IPS-18c (cell line): ENCODE measurements at regions not wholly inside any gene's neighbourhood (a gene's known extent, or its start where the extent isn't known, plus 50 kb on each side); places are given as distances from the start of the nearest gene placed in this dataset.
"Not testable (repeated sequence)": the region's sequence is repeated elsewhere in the genome, so short reads cannot be mapped to it uniquely, and the experiment has no call there.

Source experiments
- H3K4me3 ChIP-seq: 2 replicates; pipeline ENCODE4 v1.7.0; 2013; ENCODE audit warnings: low read depth, mild to moderate bottlenecking, low read length, moderate library complexity; ENCODE audit not compliant: insufficient read depth
- H3K9me3 ChIP-seq: one replicate; pipeline ENCODE4 v1.6.1; 2013; ENCODE audit warnings: mild to moderate bottlenecking, low read length, moderate library complexity; ENCODE audit not compliant: control insufficient read depth, insufficient read depth

- Histone ChIP-seq H3K9me3 (no peaks in the 10 kb centered on the region), H3K4me3 (no peak overlapping the region)
Observed at GRCh38 chr5:90056911-90057705, 352.4 kb downstream of the CETN3 start.

GRCh38 chr5:90055831-90056328, 353.7 kb downstream of the CETN3 start:
- Histone ChIP-seq H3K4me3 (no peak overlapping the region), H3K9me3 (no peaks in the 10 kb centered on the region)

GRCh38 chr5:90054612-90055011, 354.9 kb downstream of the CETN3 start:
- no peaks in the 10 kb centered on the region for H3K9me3 ChIP-seq
- no peak overlapping the region for H3K4me3 ChIP-seq

DNA sequence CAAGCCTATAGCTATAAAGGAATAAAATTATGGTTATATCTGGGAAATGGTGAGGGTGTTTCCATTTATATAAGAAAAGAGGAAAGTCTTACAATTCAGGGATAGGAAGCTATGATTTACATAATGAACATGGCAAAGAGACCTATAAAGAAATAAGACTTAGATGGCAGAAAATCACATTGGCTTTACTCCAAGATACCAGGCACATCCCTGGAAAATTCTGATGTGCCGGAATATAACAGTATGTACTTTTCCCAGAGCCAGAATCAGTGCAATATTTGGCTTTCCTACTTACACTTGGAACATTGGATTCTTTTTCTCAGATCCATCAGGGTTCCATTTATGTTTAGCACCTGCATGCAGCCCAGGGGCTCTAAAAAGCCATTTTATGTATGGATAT, 357.8 kb downstream of the CETN3 start:
- no peaks in the 10 kb centered on the region for H3K9me3 ChIP-seq
- no peak overlapping the region for H3K4me3 ChIP-seq

GRCh38 chr5:90050103-90050502, 359.5 kb downstream of the CETN3 start:
- H3K9me3 ChIP-seq = peaks cover 4% of the 10 kb centered on the region
- no peak overlapping the region for H3K4me3 ChIP-seq

DNA sequence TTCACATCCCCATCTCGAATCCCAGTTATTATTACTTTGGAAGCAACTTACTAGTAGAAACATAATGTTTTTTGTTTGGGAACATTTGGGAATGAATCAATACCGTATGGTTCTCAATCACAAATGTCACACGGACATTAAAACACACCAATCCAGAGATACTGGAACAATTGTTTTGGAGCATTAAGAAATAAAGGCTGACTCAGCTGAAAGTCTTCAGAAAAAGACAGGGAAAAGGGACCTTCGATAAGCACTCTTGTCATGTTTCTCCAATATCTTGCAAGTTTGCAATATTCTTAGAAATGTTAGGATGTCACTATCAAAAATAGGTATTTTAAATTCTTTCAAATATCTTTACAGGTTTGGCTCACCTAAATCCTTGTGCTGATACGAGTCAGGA, 362.4 kb downstream of the CETN3 start:
- no peak overlapping the region for H3K4me3 ChIP-seq

GRCh38 chr5:90040082-90040481, 369.5 kb downstream of the CETN3 start:
- H3K4me3 ChIP-seq, H3K9me3 ChIP-seq: not testable (repeated sequence)

More for the DNA sequence above, 362.4 kb downstream of the CETN3 start:
- H3K9me3 ChIP-seq = peaks cover 7% of the 10 kb centered on the region

DNA sequence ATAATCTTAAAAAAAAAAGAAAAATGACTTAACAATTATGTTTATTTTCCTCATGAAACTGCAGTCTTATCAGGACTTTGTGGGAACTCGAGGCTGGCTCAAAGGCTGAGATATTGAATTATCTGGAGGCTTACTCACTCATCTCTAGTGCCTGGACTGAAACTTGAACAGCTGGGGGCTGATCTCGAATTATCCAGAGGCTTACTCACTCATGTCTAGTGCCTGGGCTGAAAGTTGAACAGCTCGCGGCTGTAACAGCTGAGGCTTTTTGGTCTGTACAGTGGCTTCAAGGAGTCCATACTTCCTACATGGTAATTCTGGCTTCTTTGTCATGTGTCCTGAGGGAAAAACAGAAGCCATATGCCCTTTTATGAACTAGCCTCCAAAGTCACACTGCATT, 371.9 kb downstream of the CETN3 start:
- Histone ChIP-seq H3K9me3 (no peaks in the 10 kb centered on the region), H3K4me3 (no peak overlapping the region)

GRCh38 chr5:90022711-90023053, 386.9 kb downstream of the CETN3 start:
- H3K9me3 ChIP-seq = no peaks in the 10 kb centered on the region
- no peak overlapping the region for H3K4me3 ChIP-seq

DNA sequence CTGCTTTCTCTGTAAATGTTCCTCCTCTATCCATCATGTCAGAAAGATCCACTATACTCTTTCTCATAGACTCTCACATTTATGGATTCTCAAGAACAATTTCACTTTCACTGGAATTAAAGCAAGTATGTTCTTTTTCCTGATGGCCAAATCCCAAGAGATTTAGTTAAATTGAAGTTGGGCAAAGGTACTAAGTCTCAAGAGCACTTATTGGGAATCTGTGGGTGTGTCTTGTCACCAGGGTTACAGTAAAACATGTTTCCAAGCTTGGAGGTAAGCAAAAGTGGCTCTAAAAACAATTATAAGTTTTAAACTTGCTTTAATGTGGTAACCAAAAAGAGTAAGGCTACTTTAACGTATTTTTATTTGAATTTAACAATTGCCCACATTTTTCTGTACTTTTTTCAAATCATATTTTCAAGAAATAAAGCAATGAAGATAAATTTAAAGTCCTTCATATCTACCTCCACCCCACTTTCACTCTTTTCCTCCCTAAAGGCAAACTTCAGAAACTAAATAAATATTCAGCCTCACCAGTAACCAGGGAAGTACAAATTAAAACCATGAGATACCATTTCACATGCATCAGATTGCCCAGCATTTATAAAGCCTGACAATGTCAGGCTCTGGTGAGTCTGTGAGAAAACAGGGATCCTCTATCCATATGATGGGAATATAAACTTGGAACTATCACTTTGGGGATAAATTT, 387.4 kb downstream of the CETN3 start:
- Histone ChIP-seq H3K4me3 (no peak overlapping the region), H3K9me3 (no peaks in the 10 kb centered on the region)

GRCh38 chr5:90020575-90021538, 388.7 kb downstream of the CETN3 start:
- H3K4me3 ChIP-seq = no peak overlapping the region
- H3K9me3 ChIP-seq = no peaks in the 10 kb centered on the region

- Histone ChIP-seq H3K4me3 (no peak overlapping the region), H3K9me3 (no peaks in the 10 kb centered on the region)
Observed at GRCh38 chr5:90017239-90017638, 392.3 kb downstream of the CETN3 start.

- Histone ChIP-seq H3K9me3 (no peaks in the 10 kb centered on the region), H3K4me3 (no peak overlapping the region)
Observed at GRCh38 chr5:90015584-90016018, 394.0 kb downstream of the CETN3 start.

DNA sequence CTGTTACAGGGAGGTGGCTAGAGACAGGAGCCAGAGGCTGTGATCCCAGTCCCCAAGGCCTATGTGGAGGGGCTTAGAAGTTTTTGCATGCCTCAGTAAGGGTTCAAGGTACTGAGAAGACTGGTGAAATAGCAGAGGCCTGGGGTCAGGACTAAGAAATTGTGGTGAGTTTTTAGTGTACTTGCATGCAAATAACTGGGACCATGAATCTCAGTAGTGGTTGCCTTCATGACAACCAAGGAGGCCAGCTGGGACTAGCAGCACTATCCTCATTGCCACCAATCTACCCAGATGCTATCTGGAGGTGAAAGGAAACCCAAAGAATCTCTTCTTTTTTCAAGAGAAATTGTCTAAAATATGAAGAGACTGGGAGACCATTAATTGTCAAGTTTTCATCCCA, 395.1 kb downstream of the CETN3 start:
- Histone ChIP-seq H3K9me3 (no peaks in the 10 kb centered on the region), H3K4me3 (no peak overlapping the region)

GRCh38 chr5:90000351-90000750, 409.2 kb downstream of the CETN3 start:
- H3K9me3 ChIP-seq = no peaks in the 10 kb centered on the region
- no peak overlapping the region for H3K4me3 ChIP-seq

DNA sequence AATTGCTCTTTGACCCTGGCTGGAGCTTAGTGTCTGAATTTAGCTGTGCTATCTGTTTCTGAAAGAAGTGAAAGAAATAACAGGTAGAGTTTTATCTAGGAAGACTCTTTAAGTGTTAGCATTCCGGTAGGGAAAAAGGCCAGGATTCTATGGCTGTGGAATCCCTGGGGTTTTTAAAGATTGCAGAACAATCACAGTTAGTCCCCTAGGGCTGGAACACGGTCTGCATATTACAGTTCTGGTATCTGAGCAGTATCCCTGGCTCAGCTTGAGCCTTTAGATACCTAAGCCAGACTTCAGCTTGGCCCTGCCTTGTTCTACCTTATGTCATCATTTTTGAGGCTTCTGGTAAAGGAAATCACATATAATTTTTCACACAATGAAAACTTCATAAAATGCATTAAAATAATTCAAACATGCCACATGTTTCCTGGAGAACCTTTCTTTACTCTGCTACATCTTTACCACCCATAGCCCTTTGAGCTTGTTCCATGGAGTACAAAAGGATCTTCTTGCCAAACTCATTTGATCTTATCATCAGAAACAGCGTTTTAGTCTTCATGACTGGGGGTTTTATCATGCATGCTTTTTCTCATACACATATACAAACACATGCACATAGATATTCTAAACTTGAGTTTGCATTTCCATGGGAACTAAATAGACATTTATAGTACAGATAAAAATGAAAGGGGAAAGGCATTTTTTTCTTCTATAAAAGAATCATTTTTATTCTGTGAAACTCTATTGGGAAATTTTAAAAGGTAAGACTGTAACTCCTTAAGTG, 410.8 kb downstream of the CETN3 start:
- Histone ChIP-seq H3K4me3 (no peak overlapping the region), H3K9me3 (no peaks in the 10 kb centered on the region)

- Histone ChIP-seq H3K4me3 (no peak overlapping the region), H3K9me3 (no peaks in the 10 kb centered on the region)
Observed at GRCh38 chr5:89996890-89997289, 412.7 kb downstream of the CETN3 start.
